ENCODE measurements at regions not wholly inside any gene's neighbourhood (a gene's known extent, or its start where the extent isn't known, plus 50 kb on each side); places are given as distances from the start of the nearest gene placed in this dataset.

DNA sequence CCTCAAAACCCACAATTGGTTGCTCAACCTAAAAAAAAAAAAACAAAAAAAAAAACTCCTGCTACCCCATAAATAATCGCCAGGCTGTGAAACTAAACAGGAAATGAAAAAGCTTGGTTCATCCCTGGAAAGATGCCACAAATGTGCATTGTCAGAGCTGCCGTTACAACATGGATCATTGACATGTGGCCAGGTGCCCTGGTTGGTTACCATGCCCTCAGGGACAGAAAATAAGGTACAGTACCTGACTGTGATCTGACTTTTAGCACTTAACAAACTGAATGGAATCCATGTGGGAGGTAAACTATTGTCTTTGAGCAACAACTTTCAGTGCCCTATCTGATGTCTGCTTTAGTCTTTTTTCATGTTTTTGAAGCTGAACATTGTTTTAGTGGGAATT is 118.0 kb upstream of the RPL34 start:
- H3K27me3 ChIP-seq = no peaks in the 10 kb centered on the region
- H3K4me3 ChIP-seq = no peak overlapping the region
- peaks cover 22% of the 10 kb centered on the region for H3K4me1 ChIP-seq
- no peaks in the 10 kb centered on the region for H3K36me3 ChIP-seq
- no peak for TF ChIP-seq Cebpa-rat (IDR thresholded peaks at IDR 0.05)
- H4K20me1 ChIP-seq = no peaks in the 10 kb centered on the region
- peak overlapping the region; percentile 0; the same call in 1 of the 2 replicates for H3K4me2 ChIP-seq
- H3K9me3 ChIP-seq = peaks cover 55% of the 10 kb centered on the region
- no peak overlapping the region for H3K9ac ChIP-seq
- no peak overlapping the region for H3K27ac ChIP-seq

DNA sequence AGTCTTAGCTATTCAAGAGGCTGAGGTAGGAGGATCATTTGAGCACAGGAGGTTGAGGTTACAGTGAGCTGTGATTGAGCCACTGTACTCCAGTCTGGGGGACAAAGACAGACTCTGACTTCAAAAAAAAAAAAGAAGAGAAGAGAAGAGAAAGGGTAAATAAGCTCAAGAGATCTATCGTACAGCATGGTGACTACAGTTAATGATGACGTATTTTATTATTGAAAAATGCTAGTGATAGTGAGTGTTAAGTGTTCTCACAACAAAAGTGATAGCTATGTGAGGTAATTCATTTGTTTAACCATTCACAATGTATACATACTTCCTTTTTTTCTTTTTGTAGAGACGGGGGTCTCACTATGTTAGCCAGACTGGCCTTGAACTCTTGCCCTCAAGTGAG is 121.5 kb upstream of the RPL34 start:
- TF ChIP-seq Cebpa-rat (IDR thresholded peaks at IDR 0.05) = no peak
- Histone ChIP-seq H3K9me3 (peaks cover 48% of the 10 kb centered on the region), H3K4me1 (peaks cover 22% of the 10 kb centered on the region)

DNA sequence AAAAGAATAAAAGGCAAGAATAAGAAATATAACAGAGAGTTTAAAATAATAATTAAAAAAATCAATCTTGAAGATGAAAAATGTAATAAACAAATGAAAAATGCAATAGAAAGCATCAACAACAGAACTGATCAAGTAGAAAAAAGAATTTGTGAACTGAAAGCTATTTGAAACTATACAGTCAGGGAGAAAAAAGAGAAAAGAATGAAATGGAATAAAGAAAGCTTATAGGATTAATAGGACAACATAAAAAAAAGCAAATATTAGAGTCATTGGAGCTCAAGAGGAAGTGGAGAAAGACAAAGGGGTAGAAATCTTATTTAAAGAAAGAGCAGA is 126.8 kb upstream of the RPL34 start:
- no peak for TF ChIP-seq Cebpa-rat (IDR thresholded peaks at IDR 0.05)
- Histone ChIP-seq H3K4me2 (no peak overlapping the region), H3K9me3 (peaks cover 45% of the 10 kb centered on the region), H4K20me1 (no peaks in the 10 kb centered on the region), H3K27me3 (no peaks in the 10 kb centered on the region), H3K36me3 (0 out of 2 replicates have a peak, but pooled peaks cover 3% of the 10 kb centered on the region), H3K4me3 (no peak overlapping the region), H3K4me1 (no peaks in the 10 kb centered on the region), H3K27ac (no peak overlapping the region), H3K9ac (no peak overlapping the region)

More for the DNA sequence above, 121.5 kb upstream of the RPL34 start:
- Histone ChIP-seq H3K4me3 (no peak overlapping the region), H3K27ac (no peak overlapping the region), H3K4me2 (no peak overlapping the region), H3K9ac (no peak overlapping the region), H3K36me3 (no peaks in the 10 kb centered on the region), H3K27me3 (no peaks in the 10 kb centered on the region), H4K20me1 (no peaks in the 10 kb centered on the region)

DNA sequence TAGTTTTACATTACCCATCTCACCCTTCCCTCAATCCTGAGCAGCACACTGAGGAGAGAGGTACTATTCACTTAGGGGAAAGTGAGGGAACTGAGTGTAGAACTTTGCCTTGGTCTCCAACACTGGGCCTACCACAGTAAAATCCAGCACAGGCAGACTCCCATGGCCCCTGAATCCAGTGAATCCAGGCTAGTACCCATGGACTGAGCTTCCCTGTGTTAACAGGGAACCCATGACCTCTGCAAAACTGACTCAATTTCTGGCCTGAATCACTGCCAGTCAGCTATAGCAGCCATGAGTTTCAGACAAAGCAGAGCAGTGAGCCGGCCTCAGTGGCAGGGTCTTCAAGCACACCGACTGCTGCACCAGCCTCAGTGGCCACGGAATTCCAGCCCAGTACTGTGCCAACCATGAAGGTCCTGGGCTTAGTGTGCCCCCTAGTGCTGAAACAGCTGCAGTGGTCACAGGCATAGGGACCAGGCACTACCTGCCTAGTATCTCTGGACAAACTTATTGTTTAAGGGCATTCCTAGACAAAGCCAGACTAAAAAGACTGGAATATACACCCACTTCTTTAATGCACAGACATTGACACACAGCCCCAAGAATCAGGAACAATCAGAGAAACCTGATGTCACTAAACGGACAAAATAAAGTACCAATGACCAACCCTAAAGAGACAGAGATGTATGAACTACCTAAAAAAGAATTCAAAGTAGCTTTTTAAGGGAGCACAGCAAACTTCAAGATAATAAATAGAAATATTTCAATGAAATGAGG is 127.4 kb upstream of the RPL34 start:
- no peak overlapping the region for H3K9ac ChIP-seq
- H3K4me1 ChIP-seq = no peaks in the 10 kb centered on the region
- no peak overlapping the region for H3K27ac ChIP-seq
- H3K4me2 ChIP-seq = no peak overlapping the region
- no peak for TF ChIP-seq Cebpa-rat (IDR thresholded peaks at IDR 0.05)
- H3K9me3 ChIP-seq = peaks cover 39% of the 10 kb centered on the region
- H3K4me3 ChIP-seq = no peak overlapping the region
- H3K36me3 ChIP-seq = 0 out of 2 replicates have a peak, but pooled peaks cover 3% of the 10 kb centered on the region
- H3K27me3 ChIP-seq = no peaks in the 10 kb centered on the region
- H4K20me1 ChIP-seq = no peaks in the 10 kb centered on the region

DNA sequence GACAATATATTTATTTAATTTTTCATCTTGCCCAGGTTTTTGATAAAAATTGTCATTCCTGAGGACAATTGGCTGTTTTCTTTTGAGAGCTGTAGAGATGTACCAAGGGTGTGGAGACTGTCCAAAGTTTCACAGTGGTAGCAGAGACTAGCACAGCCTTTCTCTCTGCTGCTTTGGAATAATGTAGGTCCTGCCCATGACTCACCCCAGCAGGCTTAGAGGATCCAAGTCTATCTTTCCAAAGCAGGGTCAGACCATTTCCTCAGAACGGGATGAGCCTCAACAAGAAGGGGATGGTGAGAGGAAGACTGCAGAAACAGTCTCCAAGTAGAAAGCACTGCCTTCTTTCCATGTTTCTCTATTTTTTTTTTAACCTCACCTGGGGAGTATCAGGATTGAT is 131.5 kb upstream of the RPL34 start:
- Histone ChIP-seq H3K27ac (no peak overlapping the region), H3K4me2 (no peak overlapping the region), H3K9me3 (peaks cover 26% of the 10 kb centered on the region), H3K27me3 (no peaks in the 10 kb centered on the region), H3K36me3 (0 out of 2 replicates have a peak, but pooled peaks cover 3% of the 10 kb centered on the region), H4K20me1 (no peaks in the 10 kb centered on the region), H3K4me3 (no peak overlapping the region), H3K4me1 (peaks cover 6% of the 10 kb centered on the region), H3K9ac (no peak overlapping the region)
- no peak for TF ChIP-seq Cebpa-rat (IDR thresholded peaks at IDR 0.05)

DNA sequence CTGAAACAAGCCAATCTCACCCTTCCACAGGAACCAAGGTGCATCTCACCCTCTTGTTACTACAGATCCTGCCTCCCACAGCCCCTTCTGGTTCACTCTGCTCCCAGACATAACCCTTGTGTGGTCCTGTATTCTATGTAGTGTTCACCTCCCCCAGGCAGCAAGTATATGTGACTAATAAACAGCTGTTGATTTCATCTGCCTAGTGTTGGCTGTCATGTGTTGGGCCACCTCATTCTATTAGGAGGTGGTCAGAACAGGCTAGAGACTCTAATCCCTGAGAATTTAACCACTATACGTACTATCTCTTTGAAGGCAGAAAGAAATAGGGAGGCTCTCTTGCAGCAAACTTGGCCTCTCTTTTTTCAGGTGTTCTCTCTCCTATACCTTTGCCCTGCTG is 134.3 kb upstream of the RPL34 start:
- Histone ChIP-seq H3K9me3 (0 out of 2 replicates have a peak, but pooled peaks cover under 1% of the 10 kb centered on the region), H3K4me1 (peaks cover 30% of the 10 kb centered on the region), H4K20me1 (no peaks in the 10 kb centered on the region), H3K27me3 (no peaks in the 10 kb centered on the region), H3K36me3 (no peaks in the 10 kb centered on the region), H3K27ac (no peak overlapping the region), H3K9ac (no peak overlapping the region), H3K4me3 (no peak overlapping the region), H3K4me2 (no peak overlapping the region)
- no peak for TF ChIP-seq Cebpa-rat (IDR thresholded peaks at IDR 0.05)

DNA sequence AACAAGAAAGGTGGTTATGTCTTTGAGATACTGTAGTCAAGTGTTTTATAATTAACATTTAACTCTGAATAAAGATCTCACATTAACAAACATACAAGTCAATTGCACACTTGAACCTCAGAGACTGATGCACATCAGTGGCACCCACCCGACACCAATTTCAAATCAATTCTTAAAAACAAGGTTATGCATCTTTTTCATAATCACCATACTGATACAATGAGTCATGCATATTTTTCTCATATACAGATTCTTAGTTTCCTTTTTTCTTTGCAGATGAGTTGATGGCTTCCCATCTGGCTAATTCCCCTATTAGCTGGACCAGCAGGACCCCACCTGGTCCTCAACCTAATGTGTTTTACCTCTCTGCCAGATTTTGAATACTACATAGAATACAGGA is 136.2 kb upstream of the RPL34 start:
- TF ChIP-seq Cebpa-rat (IDR thresholded peaks at IDR 0.05) = no peak
- peaks cover 30% of the 10 kb centered on the region for H3K4me1 ChIP-seq
- H4K20me1 ChIP-seq = no peaks in the 10 kb centered on the region
- peak overlapping the region; percentile 74; the same call in 1 of the 2 replicates for H3K4me2 ChIP-seq
- no peaks in the 10 kb centered on the region for H3K36me3 ChIP-seq
- no peaks in the 10 kb centered on the region for H3K9me3 ChIP-seq
- no peaks in the 10 kb centered on the region for H3K27me3 ChIP-seq
- no peak overlapping the region for H3K9ac ChIP-seq
- no peak overlapping the region for H3K27ac ChIP-seq
- no peak overlapping the region for H3K4me3 ChIP-seq

DNA sequence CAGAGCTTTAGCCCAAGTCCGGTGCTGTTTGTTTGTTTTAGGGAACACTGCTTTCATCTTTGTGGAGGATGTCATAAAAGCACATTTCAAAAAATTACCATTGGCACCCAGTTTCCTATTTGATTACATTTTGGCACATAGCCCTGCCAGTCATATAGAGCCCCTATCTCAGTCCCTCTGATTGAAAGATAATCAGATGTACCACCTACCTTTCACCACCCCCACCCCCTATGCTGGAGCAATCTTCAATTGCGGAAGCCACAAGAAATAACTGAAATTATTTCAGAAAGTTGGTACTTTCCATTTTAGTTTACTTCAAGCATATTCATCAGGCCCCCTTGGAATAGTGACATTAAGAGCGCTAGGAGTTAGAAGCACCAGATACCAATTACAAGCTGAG is 136.7 kb upstream of the RPL34 start:
- 0 out of 2 replicates have a peak overlapping the region, but pooled peaks have one; percentile 20 for H3K27ac ChIP-seq
- no peaks in the 10 kb centered on the region for H3K27me3 ChIP-seq
- no peak overlapping the region for H3K9ac ChIP-seq
- H3K36me3 ChIP-seq = no peaks in the 10 kb centered on the region
- H3K4me2 ChIP-seq = peak overlapping the region; percentile 74
- no peak overlapping the region for H3K4me3 ChIP-seq
- TF ChIP-seq Cebpa-rat (IDR thresholded peaks at IDR 0.05) = no peak
- no peaks in the 10 kb centered on the region for H4K20me1 ChIP-seq
- H3K4me1 ChIP-seq = peaks cover 30% of the 10 kb centered on the region
- H3K9me3 ChIP-seq = no peaks in the 10 kb centered on the region

DNA sequence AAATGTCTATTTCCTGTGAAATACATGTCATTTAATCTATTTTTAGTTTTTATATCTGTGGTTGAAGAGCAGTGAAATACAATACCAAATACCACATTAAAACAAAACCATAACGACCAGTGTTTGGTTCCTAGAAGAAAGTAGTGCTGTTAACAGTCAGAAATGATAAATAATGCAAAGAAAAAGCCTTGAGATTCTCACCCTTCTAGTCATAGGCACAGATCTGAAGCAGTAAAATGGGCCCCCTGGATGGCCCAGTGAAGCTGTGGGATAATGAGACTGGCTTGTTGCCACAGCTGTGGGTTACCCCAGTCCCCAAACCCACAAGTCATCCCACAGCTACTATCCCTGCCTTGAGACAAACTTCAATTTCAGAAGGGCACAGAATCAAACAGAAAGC is 137.3 kb upstream of the RPL34 start:
- Histone ChIP-seq H3K9ac (0 out of 2 replicates have a peak overlapping the region, but pooled peaks have one; percentile 32), H3K9me3 (no peaks in the 10 kb centered on the region), H3K4me1 (peaks cover 30% of the 10 kb centered on the region), H3K27me3 (no peaks in the 10 kb centered on the region), H3K27ac (0 out of 2 replicates have a peak overlapping the region, but pooled peaks have one; percentile 20), H4K20me1 (no peaks in the 10 kb centered on the region), H3K4me3 (peak overlapping the region; percentile 10; the same call in 1 of the 2 replicates), H3K36me3 (no peaks in the 10 kb centered on the region), H3K4me2 (peak overlapping the region; percentile 74)
- no peak for TF ChIP-seq Cebpa-rat (IDR thresholded peaks at IDR 0.05)

DNA sequence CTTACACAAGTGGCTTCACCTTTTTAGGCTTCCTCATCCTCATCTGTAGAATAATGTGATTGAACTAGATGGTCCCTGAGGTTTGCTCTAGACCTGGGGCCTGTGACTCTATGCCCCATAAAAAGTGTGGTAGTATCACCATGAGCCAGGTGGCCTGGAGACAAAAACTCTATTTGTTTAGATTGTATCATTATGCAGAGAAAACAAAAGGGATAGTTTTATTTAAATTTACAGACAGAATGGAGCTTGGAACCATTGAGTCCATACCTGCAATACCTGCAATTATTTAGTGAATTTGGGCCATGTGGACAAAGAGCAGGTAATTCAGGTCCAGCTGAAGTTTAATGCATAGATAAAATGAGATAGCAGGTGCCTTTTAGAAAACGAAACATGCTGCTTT is 139.5 kb upstream of the RPL34 start:
- no peaks in the 10 kb centered on the region for H3K27me3 ChIP-seq
- H3K36me3 ChIP-seq = no peaks in the 10 kb centered on the region
- H3K4me1 ChIP-seq = peaks cover 36% of the 10 kb centered on the region
- H3K9me3 ChIP-seq = no peaks in the 10 kb centered on the region
- H4K20me1 ChIP-seq = no peaks in the 10 kb centered on the region
- H3K27ac ChIP-seq = no peak overlapping the region
- TF ChIP-seq Cebpa-rat (IDR thresholded peaks at IDR 0.05) = no peak
- H3K4me3 ChIP-seq = no peak overlapping the region
- H3K9ac ChIP-seq = no peak overlapping the region
- no peak overlapping the region for H3K4me2 ChIP-seq
